ENCODE measurements at regions not wholly inside any gene's neighbourhood (a gene's known extent, or its start where the extent isn't known, plus 50 kb on each side); places are given as distances from the start of the nearest gene placed in this dataset.
A peak's percentile ranks its signal among the peaks of the same experiment; 100 is the strongest.
"Not testable (repeated sequence)": the region's sequence is repeated elsewhere in the genome, so short reads cannot be mapped to it uniquely, and the experiment has no call there.

- no peak for DNase-seq (ENCODE audit: low spot score)
These were observed 443.7 kb upstream of the FGF16 start for GRCh38 chrX:77003530-77003929.

- no peak for DNase-seq (ENCODE audit: low spot score)
These were observed 443.2 kb upstream of the FGF16 start for GRCh38 chrX:77003956-77004355.

- peak; percentile 16 for DNase-seq (ENCODE audit: low spot score)
These were observed 437.5 kb upstream of the FGF16 start for GRCh38 chrX:77009691-77010090.

DNA sequence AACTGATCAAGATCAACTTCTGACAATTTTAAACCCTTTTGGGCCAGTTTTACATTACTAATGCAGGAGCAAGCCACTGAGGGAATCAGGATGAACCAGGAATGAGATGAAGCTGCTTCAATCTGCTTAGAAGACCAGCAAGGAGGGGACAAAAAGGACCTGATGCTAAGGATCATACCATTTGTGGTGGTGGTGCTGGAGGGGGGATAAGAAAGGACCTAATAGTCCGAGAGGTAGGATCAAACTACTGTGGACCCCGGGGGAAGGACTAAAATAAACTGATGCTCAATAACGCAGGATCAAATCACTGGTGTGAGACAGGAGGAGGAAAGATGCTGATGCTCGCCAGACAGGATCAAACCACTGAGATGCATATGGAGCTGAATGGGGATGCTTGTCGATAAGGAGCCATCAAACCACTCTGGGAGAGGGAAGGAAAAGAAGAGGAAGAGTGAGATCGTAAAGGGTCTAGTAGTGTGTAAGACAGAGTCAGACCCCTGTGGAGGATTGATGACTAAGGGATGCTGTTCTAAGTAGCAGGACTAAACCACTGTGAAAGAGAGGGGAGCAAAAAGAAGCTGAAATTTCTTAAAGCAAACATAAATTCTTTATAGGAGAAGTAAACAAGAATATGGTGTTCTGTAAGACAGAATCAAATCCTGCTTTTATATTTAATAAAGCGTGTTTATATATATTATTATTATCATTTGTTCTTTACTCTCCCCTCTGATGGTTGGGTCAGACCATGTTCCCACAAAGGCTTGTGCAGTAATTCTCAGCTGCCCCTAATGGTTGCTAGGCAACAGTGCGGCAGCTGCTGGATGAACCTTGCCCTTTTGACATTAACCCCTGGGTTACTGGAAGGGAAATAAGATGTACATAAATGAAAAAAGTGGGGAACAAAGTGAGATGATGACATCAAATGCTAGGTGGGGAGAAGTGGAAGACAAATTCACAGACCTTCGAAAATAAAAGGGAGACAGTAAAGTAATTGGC, 432.5 kb upstream of the FGF16 start:
- no peak for DNase-seq (ENCODE audit: low spot score)

DNA sequence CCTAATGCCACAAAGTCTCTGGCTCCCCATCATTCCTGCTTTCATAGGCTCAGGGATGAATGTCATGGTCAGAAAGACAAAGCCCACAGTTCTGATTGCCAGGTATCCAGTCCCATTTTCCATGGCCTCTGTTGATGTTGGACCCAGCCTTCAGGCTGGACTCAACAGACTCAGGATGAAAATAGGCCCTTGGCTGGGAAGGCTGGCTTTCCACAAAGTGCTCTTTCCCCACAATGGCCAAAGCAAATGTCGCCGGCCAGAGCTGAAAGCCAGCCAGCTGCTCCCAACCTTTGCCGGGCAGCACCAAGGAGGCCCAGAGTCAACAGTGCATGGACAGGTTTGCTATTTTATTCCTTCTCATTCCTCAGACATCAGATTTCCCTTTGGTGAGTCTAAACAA, 430.1 kb upstream of the FGF16 start:
- no peak for DNase-seq (ENCODE audit: low spot score)

GRCh38 chrX:77046180-77046810, 400.9 kb upstream of the FGF16 start:
- DNase-seq (ENCODE audit: low spot score) = not testable (repeated sequence)

GRCh38 chrX:77060572-77060971, 386.6 kb upstream of the FGF16 start:
- DNase-seq (ENCODE audit: low spot score) = no peak

- DNase-seq (ENCODE audit: low spot score) = no peak
These were observed 386.2 kb upstream of the FGF16 start for GRCh38 chrX:77061022-77061421.

DNA sequence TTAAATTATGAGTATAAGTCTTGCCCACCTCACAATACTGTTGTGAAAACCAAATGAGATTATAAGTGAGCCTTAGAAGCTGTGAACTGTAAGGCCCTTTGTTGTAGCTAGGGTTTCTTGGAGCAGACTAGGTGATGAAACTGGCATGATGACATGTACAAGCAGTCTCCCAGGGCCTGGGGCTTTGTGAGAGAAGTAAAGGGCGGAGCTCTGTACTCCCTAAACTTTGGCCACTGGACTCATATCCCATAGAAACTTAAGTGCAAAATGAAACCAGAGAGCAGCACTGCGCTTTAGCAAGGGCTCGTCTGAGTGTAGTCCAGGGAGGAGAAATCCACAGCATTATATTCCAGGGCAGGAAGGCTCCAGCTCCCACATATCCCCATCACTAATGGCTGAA, 385.6 kb upstream of the FGF16 start:
- DNase-seq (ENCODE audit: low spot score) = no peak

DNA sequence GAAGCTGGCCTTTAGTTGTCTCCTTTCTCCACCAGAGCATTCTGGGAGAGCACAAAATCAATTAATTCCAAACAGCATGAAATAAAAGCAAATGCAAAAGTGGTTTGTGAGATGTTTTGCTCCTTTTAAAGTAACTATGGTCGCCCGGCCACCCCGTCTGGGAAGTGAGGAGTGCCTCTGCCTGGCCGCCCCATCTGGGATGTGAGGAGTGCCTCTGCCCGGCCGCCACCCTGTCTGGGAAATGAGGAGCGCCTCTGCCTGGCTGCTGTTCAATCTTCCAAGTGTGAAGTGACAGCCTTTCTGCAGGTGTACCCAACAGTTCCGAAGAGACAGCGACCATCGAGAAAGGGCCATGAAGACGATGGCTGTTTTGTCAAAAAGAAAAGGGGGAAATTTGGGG, 381.3 kb upstream of the FGF16 start:
- no peak for DNase-seq (ENCODE audit: low spot score)

DNA sequence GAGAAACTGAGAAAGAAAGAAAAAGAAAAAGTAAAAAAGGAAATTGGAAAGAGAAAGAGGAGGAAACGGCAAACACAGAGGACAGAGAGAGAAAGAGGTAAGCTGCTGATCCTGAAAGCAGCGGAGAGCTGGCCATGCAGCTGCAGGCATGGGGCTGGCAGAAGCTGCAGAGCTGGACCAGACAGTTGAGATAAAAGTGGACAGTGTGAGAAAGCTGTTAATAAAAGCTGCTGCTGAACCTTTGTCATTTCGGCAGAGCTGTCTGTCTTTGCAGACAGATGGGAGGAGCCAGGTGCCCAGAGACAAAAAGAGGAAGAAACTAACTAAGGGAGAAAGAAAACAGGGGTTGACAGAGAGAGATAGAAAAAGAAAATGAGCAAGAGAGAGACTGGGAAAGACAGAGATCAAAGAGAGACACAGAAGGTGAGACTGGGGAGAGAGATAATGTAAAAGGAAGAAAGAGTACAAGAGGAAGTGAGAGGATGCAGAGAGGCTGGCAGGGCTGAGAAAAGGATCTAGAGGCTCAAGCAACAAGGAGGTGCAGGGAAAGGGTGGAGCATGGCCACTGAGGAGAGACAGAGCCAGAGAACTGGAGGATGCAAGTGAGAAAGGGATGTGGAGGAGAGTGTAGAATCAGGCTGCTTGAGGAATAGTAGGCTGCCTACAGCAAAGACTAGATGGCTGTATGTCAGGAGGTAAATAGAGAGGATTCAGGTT, 376.8 kb upstream of the FGF16 start:
- DNase-seq (ENCODE audit: low spot score) = no peak

GRCh38 chrX:77076896-77077295, 370.3 kb upstream of the FGF16 start:
- no peak for DNase-seq (ENCODE audit: low spot score)

GRCh38 chrX:77081237-77081636, 366.0 kb upstream of the FGF16 start:
- not testable (repeated sequence) for DNase-seq (ENCODE audit: low spot score)

- no peak for DNase-seq (ENCODE audit: low spot score)
These were observed 361.8 kb upstream of the FGF16 start for GRCh38 chrX:77085372-77085771.

DNA sequence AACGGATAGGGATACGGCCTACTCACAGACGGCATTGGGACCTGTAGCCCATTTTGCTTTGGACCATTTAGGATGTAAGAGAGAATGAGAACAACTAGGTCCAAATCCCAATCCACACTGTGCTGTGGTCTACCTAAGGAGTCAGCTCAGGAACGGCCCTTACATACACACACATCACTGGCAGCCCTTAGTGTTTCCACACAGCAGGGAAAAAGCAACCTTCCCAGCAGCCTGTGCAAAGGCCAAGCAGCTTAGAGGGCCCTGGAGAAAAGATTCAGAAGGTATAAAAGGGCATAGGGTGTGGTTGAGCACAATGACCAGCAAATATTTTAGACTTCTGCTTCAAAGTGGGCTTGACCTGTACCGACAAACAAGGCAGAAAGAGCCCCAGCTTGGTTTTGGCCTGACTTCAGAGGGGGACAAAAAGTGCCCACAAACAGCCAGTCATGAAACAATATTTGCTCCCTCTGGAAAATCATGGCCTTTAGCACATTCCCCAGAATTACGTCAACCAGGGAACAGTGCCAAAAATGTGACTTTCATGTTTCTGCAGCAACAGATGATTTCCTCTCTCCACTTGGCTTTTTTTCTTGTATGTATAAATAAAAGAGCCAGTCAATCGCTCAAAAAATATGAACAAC, 359.5 kb upstream of the FGF16 start:
- DNase-seq (ENCODE audit: low spot score) = peak; percentile 16

DNA sequence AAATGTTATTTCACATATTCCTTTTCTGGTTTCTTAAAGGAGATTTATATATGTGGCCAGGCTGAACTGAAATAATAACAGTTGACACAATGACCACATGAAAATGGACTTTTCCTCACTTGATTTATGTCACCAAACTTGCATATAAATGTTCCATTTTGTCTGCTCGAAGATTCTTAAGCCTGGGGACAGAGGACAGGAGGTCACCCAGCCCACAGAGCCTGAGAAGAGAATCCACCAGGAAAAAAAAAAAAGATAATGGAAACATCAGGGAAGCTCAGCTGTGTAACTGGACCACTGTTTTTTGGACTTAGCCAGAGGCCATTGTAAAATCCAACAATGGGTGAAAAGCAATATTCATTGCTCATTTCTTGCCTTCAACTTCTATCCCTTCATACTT, 359.0 kb upstream of the FGF16 start:
- DNase-seq (ENCODE audit: low spot score) = no peak

GRCh38 chrX:77114501-77114900, 332.7 kb upstream of the FGF16 start:
- no peak for DNase-seq (ENCODE audit: low spot score)

GRCh38 chrX:77118686-77119085, 328.5 kb upstream of the FGF16 start:
- DNase-seq (ENCODE audit: low spot score) = no peak

DNA sequence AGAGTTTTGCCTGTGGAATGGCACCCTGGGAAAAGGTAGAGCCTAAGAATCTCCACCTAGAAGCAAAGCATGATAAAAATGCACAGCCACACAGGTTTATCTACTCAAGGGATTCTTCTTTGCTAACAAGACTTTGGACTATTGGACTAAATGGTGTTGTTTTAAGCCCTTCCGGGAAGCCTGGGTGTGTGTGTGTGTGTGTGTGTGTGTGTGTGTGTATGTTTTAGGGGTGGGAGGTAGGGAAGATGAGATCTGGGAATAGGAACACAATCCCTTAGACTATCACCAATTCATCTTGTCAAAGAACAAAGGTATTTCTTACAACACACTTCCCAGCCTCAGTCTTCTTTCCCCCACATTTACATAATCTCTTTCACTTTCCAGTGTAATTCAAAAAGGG, 327.5 kb upstream of the FGF16 start:
- no peak for DNase-seq (ENCODE audit: low spot score)

- DNase-seq (ENCODE audit: low spot score) = not testable (repeated sequence)
These were observed 323.3 kb upstream of the FGF16 start for GRCh38 chrX:77123917-77124316.

- DNase-seq (ENCODE audit: low spot score) = not testable (repeated sequence)
These were observed 319.6 kb upstream of the FGF16 start for GRCh38 chrX:77127571-77127970.

GRCh38 chrX:77143907-77144306, 303.3 kb upstream of the FGF16 start:
- DNase-seq (ENCODE audit: low spot score) = no peak
